DND-41 (cell line): ENCODE measurements at regions not wholly inside any gene's neighbourhood (a gene's known extent, or its start where the extent isn't known, plus 50 kb on each side); places are given as distances from the start of the nearest gene placed in this dataset.

Experiments
- CTCF ChIP-seq: IDR thresholded peaks from 2 replicates; pipeline ENCODE4 v1.5.1; 2012; ENCODE audit warnings: borderline replicate concordance, low read length, moderate library complexity, mild to moderate bottlenecking; ENCODE audit not compliant: poor library complexity, severe bottlenecking; ENCODE audit errors: extremely low read depth
- EZH2 ChIP-seq: IDR thresholded peaks from 3 replicates; pipeline ENCODE4 v1.6.1; 2012; ENCODE audit warnings: borderline replicate concordance, low read depth, mild to moderate bottlenecking, moderate library complexity, low read length, inconsistent platforms; ENCODE audit not compliant: severe bottlenecking

DNA sequence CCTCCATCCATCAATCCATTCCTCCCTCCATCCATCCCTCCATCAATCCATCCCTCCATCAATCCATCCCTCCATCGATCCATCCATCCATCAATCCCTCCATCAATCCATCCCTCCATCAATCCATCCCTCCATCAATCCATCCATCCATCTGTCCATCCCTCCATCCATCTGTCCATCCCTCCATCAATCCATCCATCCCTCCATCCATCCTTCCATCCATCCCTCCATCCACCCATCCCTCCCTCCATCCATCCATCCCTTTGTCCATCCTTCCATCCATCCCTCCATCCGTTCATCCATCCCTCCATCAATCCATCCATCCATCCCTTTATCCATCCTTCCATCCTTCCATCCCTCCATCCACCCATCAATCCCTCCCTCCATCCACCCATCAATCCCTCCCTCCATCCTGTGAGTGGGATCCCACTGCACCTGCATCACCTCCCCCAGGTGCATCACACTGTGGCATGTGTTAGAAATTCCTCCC lies 338.1 kb upstream of the SFSWAP start:
- TF ChIP-seq EZH2 (no peak), CTCF (no peak)
